ENCODE measurements at regions not wholly inside any gene's neighbourhood (a gene's known extent, or its start where the extent isn't known, plus 50 kb on each side); places are given as distances from the start of the nearest gene placed in this dataset.

DNA sequence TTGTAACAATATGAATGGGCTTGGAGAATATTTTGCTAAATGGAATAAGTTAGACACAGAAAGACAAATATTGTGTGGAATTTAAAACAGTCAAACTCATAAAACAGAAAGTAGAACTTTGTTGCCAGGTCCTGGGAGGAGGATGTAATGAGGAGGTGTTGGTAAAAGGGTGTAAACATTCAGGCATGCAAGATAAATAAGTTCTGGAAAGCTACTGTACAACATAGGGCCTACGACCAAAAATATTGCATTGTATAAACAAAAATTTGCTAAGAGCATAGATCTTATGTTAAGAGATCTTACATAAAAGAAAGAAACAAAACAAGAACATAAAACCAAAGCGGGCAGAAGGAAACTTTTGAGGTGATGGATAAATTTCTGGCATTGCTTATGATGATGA is 1907.8 kb upstream of the PCDH20 start:
- TF ChIP-seq, protein P1, sequence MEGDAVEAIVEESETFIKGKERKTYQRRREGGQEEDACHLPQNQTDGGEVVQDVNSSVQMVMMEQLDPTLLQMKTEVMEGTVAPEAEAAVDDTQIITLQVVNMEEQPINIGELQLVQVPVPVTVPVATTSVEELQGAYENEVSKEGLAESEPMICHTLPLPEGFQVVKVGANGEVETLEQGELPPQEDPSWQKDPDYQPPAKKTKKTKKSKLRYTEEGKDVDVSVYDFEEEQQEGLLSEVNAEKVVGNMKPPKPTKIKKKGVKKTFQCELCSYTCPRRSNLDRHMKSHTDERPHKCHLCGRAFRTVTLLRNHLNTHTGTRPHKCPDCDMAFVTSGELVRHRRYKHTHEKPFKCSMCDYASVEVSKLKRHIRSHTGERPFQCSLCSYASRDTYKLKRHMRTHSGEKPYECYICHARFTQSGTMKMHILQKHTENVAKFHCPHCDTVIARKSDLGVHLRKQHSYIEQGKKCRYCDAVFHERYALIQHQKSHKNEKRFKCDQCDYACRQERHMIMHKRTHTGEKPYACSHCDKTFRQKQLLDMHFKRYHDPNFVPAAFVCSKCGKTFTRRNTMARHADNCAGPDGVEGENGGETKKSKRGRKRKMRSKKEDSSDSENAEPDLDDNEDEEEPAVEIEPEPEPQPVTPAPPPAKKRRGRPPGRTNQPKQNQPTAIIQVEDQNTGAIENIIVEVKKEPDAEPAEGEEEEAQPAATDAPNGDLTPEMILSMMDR (IDR thresholded peaks at IDR 0.05; ENCODE audit: insufficient read depth, low read length, poor library complexity, severe bottlenecking) = no peak
- TF ChIP-seq EZH2phosphoT487 (conservative IDR thresholded peaks at IDR 0.05; ENCODE audit: low read length) = no peak

Measured in SU-DHL-6 (cell line).